ENCODE measurements at regions not wholly inside any gene's neighbourhood (a gene's known extent, or its start where the extent isn't known, plus 50 kb on each side); places are given as distances from the start of the nearest gene placed in this dataset.

DNA sequence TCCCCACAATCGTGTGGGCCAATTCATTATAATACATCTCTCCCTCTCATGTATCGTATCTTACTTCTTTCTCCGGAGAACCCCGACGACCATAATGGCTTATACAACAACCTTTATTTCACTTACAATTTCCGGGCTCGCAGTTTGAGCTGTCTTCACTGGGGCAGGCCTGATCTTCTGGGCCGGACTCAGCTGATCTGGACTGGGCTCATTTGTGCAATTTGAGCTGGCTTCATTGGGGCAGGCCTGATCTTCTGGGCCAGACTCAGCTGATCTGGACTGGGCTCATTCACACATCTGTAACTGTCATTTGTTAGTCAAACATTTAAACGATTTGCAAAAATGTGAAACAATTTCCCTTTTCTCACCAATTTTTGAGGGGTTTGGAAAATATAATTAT lies 171.5 kb upstream of the FRG1 start:
- no peak overlapping the region for H3K27ac ChIP-seq
- no peak overlapping the region for H3K4me3 ChIP-seq
- no peaks in the 10 kb centered on the region for H3K4me1 ChIP-seq
- H3K4me2 ChIP-seq, result no peak overlapping the region
- H3K9me3 ChIP-seq, result no peaks in the 10 kb centered on the region
- 41% methylated on average over 9 of the region's 9 CpGs for whole genome bisulfite sequencing (ENCODE audit: missing lambda C conversion rate)
- TF ChIP-seq, protein P1, sequence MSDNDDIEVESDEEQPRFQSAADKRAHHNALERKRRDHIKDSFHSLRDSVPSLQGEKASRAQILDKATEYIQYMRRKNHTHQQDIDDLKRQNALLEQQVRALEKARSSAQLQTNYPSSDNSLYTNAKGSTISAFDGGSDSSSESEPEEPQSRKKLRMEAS (IDR thresholded peaks at IDR 0.05), result no peak
- no peak for TF ChIP-seq JUNB (IDR thresholded peaks at IDR 0.05)
- TF ChIP-seq CHD2 (IDR thresholded peaks at IDR 0.05; ENCODE audit: low read length, partially characterized antibody), result no peak
- TF ChIP-seq, protein P2, sequence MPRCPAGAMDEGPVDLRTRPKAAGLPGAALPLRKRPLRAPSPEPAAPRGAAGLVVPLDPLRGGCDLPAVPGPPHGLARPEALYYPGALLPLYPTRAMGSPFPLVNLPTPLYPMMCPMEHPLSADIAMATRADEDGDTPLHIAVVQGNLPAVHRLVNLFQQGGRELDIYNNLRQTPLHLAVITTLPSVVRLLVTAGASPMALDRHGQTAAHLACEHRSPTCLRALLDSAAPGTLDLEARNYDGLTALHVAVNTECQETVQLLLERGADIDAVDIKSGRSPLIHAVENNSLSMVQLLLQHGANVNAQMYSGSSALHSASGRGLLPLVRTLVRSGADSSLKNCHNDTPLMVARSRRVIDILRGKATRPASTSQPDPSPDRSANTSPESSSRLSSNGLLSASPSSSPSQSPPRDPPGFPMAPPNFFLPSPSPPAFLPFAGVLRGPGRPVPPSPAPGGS (IDR thresholded peaks at IDR 0.05), result no peak
- TF ChIP-seq GATA3 (IDR thresholded peaks at IDR 0.05; ENCODE audit: borderline replicate concordance), result no peak
- TF ChIP-seq, protein P3, sequence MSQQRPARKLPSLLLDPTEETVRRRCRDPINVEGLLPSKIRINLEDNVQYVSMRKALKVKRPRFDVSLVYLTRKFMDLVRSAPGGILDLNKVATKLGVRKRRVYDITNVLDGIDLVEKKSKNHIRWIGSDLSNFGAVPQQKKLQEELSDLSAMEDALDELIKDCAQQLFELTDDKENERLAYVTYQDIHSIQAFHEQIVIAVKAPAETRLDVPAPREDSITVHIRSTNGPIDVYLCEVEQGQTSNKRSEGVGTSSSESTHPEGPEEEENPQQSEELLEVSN (IDR thresholded peaks at IDR 0.05; ENCODE audit: borderline replicate concordance, low read depth), result no peak
- no peak for TF ChIP-seq ZNF302 (CRISPR knock-in tag; IDR thresholded peaks at IDR 0.05)
- TF ChIP-seq NPAS2 (CRISPR knock-in tag; IDR thresholded peaks at IDR 0.05; ENCODE audit: borderline replicate concordance), result no peak
- ATAC-seq (no peak), FAIRE-seq (no peak), DNase-seq (ENCODE audit: low read depth in 1 of 2, low spot score in 1 of 2) (no peak)
- CTCF ChIA-PET, result no interaction called here
- POLR2A ChIA-PET, result no interaction called here

DNA sequence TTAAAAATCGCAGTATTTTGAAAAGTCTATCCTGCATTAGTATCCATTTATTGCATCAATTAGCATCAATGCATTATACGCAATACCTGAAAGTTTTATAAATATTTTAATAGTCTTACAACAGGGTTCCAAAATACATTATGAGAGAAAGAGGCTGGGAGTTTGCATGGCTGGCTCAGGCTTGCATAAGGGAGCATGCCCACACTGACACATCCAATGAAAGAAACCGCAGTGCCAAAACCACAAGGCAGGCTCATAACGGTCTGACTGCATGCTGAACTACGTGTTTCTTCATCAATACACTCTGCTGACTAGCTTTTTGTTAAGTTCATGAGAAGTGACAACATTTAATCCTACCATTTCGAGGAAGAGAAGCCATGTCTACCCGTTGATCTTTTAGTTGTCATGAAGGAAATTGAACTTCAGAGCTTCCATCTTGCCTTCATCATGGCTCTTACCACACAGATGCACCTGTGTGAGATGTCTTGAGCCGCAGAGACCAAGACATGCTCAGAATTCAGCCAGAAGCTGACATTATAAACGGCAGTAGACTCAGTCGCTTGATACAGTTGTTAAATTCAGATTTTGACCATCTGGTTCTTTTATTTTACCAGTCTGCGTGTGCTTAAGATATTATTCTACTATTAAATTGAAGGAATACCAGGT lies 168.8 kb upstream of the FRG1 start:
- no peak for TF ChIP-seq MAFK (IDR thresholded peaks at IDR 0.05; ENCODE audit: partially characterized antibody)
- TF ChIP-seq, protein P2 (IDR thresholded peaks at IDR 0.05), result no peak
- TF ChIP-seq MAZ (IDR thresholded peaks at IDR 0.05; ENCODE audit: borderline replicate concordance, low read depth, low read length), result no peak
- TF ChIP-seq, protein P4, sequence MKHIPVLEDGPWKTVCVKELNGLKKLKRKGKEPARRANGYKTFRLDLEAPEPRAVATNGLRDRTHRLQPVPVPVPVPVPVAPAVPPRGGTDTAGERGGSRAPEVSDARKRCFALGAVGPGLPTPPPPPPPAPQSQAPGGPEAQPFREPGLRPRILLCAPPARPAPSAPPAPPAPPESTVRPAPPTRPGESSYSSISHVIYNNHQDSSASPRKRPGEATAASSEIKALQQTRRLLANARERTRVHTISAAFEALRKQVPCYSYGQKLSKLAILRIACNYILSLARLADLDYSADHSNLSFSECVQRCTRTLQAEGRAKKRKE (CRISPR knock-in tag; IDR thresholded peaks at IDR 0.05; ENCODE audit: low read depth), result no peak
- TF ChIP-seq ZC3H11A (IDR thresholded peaks at IDR 0.05), result no peak
- no peak for TF ChIP-seq CHD4 (IDR thresholded peaks at IDR 0.05; ENCODE audit: borderline replicate concordance)
- TF ChIP-seq ZNF302 (CRISPR knock-in tag; IDR thresholded peaks at IDR 0.05), result no peak
- no peak for TF ChIP-seq HEYL (CRISPR knock-in tag; IDR thresholded peaks at IDR 0.05)
- no peak for TF ChIP-seq ZSCAN20 (CRISPR knock-in tag; IDR thresholded peaks at IDR 0.05)
- TF ChIP-seq HOXA7 (CRISPR knock-in tag; IDR thresholded peaks at IDR 0.05), result no peak
- TF ChIP-seq CBX8 (IDR thresholded peaks at IDR 0.05), result no peak
- no peak for TF ChIP-seq EP300 (IDR thresholded peaks at IDR 0.05)
- TF ChIP-seq ESRRA (IDR thresholded peaks at IDR 0.05; ENCODE audit: borderline replicate concordance, low read length), result no peak
- no peak for TF ChIP-seq KDM5A (IDR thresholded peaks at IDR 0.05)
- TF ChIP-seq HDAC2 (IDR thresholded peaks at IDR 0.05), result no peak
- no peak for TF ChIP-seq RFX5 (IDR thresholded peaks at IDR 0.05)
- no peak for TF ChIP-seq SREBF2 (IDR thresholded peaks at IDR 0.05)
- Histone ChIP-seq H3K4me3 (no peak overlapping the region), H3K4me1 (no peaks in the 10 kb centered on the region), H3K27ac (no peak overlapping the region), H3K9me3 (no peaks in the 10 kb centered on the region), H3K4me2 (no peak overlapping the region)
- WGBS (ENCODE audit: missing lambda C conversion rate), result 15% methylated on average over 10 of the region's 11 CpGs
- POLR2A ChIA-PET, result no interaction called here
- CTCF ChIA-PET, result no interaction called here
- DNase-seq (ENCODE audit: low read depth in 1 of 2, low spot score in 1 of 2) (no peak), ATAC-seq (no peak), FAIRE-seq (no peak)

Data from A549 (cell line).